Vagina (tissue), 2 donors: ENCODE measurements at regions not wholly inside any gene's neighbourhood (a gene's known extent, or its start where the extent isn't known, plus 50 kb on each side); places are given as distances from the start of the nearest gene placed in this dataset.

Experiments
- CTCF ChIP-seq, 3 experiments: fragments of 450-650 bp in 2 of 3; fragments of 200-600 bp in 1 of 3; sonication (generic) in 1 of 3; IDR thresholded peaks; one replicate each; pipeline ENCODE4 v1.5.1; 2017 to 2019; ENCODE audit warnings: antibody characterized with exemption in 3 of 3, mild to moderate bottlenecking in 2 of 3, moderate library complexity in 2 of 3
- POLR2A ChIP-seq, 2 donors: fragments of 450-650 bp; IDR thresholded peaks; one replicate each; pipeline ENCODE4 v1.6.1; 2017; ENCODE audit warnings: antibody characterized with exemption in 2 of 2, mild to moderate bottlenecking in 2 of 2, moderate library complexity in 2 of 2

GRCh38 chr2:128404709-128405466 lies 86.2 kb upstream of the HS6ST1 start:
- no peak for TF ChIP-seq POLR2A (IDR thresholded peaks at IDR 0.05)
- no peak for TF ChIP-seq CTCF (IDR thresholded peaks at IDR 0.05)
